SH-SY5Y (cell line): ENCODE measurements at regions not wholly inside any gene's neighbourhood (a gene's known extent, or its start where the extent isn't known, plus 50 kb on each side); places are given as distances from the start of the nearest gene placed in this dataset.

Experiments
- GATA2 ChIP-seq: IDR thresholded peaks from 2 replicates; pipeline ENCODE4 v1.6.1; 2011; ENCODE audit warnings: mild to moderate bottlenecking, low read depth, low read length
- GATA3 ChIP-seq: IDR thresholded peaks from 2 replicates; pipeline ENCODE4 v1.6.1; 2011; ENCODE audit warnings: low read depth, mild to moderate bottlenecking, low read length, moderate library complexity

DNA sequence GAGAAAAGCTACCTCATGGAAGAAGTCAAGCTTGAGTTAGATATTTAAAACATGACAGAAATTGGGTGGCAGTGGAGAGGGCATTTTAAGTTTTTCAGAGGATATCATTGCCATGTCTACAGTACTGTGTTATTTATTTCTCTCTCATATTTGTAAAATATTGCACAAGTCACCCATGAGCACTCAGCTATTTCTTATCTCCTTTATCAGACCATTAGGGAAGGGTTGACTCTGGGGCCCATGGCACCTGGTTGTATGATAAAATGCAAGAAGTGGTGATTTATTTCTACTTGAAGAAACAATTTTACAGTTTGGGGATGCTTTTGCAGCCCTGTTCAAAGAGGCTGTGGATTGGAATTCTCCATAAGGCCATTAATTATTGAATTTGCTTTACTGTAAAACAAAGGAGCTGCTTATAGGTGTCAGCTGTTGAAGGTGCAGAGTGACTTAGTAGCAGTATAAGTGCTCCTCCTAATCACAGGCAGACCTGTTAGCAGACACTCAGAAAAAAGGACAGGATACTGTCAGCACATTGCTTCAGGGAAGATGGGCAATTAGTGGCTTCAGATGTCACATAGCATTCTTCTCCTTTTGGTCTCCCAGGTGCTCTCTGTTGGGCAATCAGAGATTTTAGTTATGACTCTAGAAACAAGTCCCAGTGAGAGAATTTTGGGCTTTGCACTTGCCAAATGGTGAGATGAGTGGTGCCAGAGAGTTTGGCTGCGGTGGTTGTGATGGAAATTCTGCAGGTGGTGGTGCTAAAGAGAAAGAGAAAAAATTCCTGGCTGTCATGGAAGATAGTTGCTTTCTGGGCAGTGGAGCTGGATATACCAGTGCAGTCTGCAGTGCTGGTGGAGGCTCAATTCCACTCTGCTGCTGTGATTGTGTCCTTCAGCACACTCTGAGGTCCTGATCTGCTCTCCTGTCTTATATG is 129.7 kb upstream of the ROPN1 start:
- TF ChIP-seq GATA2 (peak; percentile 32; the same call in 1 of the 2 replicates), GATA3 (no peak; the same call in 1 of the 2 replicates)
